ENCODE measurements at regions not wholly inside any gene's neighbourhood (a gene's known extent, or its start where the extent isn't known, plus 50 kb on each side); places are given as distances from the start of the nearest gene placed in this dataset.

- no peaks in the 10 kb centered on the region for H3K36me3 ChIP-seq
- intact Hi-C loops (cut with DNase I; ENCODE audit: low total_unique reads): no loop called here
- TF ChIP-seq POLR2A (IDR thresholded peaks at IDR 0.05) (no peak), EP300 (IDR thresholded peaks at IDR 0.05) (no peak), POLR2AphosphoS5 (IDR thresholded peaks at IDR 0.05) (no peak)
- TF ChIP-seq, protein P1, sequence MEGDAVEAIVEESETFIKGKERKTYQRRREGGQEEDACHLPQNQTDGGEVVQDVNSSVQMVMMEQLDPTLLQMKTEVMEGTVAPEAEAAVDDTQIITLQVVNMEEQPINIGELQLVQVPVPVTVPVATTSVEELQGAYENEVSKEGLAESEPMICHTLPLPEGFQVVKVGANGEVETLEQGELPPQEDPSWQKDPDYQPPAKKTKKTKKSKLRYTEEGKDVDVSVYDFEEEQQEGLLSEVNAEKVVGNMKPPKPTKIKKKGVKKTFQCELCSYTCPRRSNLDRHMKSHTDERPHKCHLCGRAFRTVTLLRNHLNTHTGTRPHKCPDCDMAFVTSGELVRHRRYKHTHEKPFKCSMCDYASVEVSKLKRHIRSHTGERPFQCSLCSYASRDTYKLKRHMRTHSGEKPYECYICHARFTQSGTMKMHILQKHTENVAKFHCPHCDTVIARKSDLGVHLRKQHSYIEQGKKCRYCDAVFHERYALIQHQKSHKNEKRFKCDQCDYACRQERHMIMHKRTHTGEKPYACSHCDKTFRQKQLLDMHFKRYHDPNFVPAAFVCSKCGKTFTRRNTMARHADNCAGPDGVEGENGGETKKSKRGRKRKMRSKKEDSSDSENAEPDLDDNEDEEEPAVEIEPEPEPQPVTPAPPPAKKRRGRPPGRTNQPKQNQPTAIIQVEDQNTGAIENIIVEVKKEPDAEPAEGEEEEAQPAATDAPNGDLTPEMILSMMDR (IDR thresholded peaks at IDR 0.05): no peak
Measured at GRCh38 chr6:24031496-24031895, 94.5 kb upstream of the NRSN1 start.

DNA sequence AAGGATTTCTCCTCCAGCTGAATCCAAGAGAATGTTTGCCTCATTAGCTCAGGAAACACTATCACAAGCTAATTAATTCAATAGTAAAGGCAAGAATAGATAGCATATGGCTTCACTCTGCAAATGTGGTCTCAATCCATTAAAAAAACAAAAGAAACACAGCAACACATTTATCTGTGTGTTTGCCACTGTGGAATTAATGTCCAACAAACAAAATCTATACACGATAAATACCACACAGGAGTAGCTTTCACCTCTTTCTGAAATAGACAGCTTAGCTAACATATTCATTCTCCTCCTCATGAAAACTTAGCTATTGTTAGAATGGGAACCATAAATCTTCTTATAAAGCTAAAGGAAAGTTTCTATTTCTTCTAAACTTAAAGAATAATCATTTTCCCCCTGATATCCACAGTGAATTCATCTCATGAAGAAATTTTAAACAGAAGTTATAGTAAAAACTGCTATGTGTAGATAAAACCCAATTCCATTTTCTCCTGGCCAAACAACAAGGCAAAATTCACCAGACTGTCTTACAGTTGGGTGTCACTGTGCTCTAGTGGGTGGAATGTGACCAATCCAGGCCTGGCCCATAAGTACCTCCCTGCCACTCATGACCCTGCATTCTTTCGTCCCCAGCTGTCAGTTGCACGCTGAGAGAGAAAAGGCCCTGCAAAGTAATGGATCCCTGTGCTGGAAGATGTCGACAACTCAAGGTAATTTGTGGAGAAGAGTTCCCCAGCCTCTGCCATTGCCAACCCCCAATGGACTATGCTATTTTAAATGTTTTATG is 92.9 kb upstream of the NRSN1 start:
- Histone ChIP-seq H3K27me3 (no peaks in the 10 kb centered on the region), H3K9me3 (peaks cover 0 to 21% (median 6%) of the 10 kb centered on the region in 4 donors), H3K27ac (no peak overlapping the region), H3K4me1 (no peaks in the 10 kb centered on the region), H3K36me3 (no peaks in the 10 kb centered on the region), H3K4me3 (no peak overlapping the region)
- DNase-seq: no peak
- WGBS, 5 donors: 51 to 65% (median 54%) methylated on average over 4 of the region's 4 CpGs
- no peak for TF ChIP-seq POLR2A (IDR thresholded peaks at IDR 0.05)
- TF ChIP-seq, protein P1 (IDR thresholded peaks at IDR 0.05): no peak
- no peak for TF ChIP-seq EP300 (IDR thresholded peaks at IDR 0.05)
- TF ChIP-seq POLR2AphosphoS5 (IDR thresholded peaks at IDR 0.05): no peak
- intact Hi-C loops (cut with DNase I; ENCODE audit: low total_unique reads): no loop called here

More at GRCh38 chr6:24031496-24031895, 94.5 kb upstream of the NRSN1 start:
- no peak overlapping the region for H3K27ac ChIP-seq
- H3K9me3 ChIP-seq: peaks cover 0 to 17% (median 6%) of the 10 kb centered on the region in 4 donors
- WGBS, 5 donors: 68 to 87% (median 83%) methylated on average over 2 of the region's 2 CpGs
- no peak overlapping the region for H3K4me3 ChIP-seq
- H3K27me3 ChIP-seq: no peaks in the 10 kb centered on the region
- no peaks in the 10 kb centered on the region for H3K4me1 ChIP-seq
- no peak for DNase-seq

DNA sequence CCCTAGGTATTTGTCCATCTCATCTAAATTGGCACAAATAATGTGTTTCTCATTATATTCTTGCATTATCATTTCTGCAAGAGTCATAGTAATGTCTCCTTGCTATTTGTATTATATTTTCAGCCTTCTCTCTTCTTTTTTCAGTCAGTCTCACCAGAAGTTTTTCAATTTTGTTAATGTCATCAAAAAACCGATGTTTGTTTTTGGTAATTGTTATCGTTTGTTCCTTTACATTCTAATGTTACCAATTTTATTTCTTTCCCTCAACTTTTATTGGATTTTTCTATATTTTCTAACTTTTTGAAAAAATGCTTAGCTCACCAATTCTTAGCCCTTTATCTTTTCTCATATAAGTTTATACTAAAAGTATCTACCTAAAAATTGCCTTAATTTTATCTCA is 82.2 kb upstream of the NRSN1 start:
- no peak for DNase-seq
- 87 to 94% (median 89%) methylated on average over 2 of the region's 2 CpGs for WGBS, 5 donors
- intact Hi-C loops (cut with DNase I; ENCODE audit: low total_unique reads): no loop called here
- H3K4me1 ChIP-seq: no peaks in the 10 kb centered on the region
- no peak overlapping the region for H3K4me3 ChIP-seq
- no peaks in the 10 kb centered on the region for H3K36me3 ChIP-seq
- no peaks in the 10 kb centered on the region for H3K27me3 ChIP-seq
- TF ChIP-seq POLR2AphosphoS5 (IDR thresholded peaks at IDR 0.05) (no peak), POLR2A (IDR thresholded peaks at IDR 0.05) (no peak), EP300 (IDR thresholded peaks at IDR 0.05) (no peak)
- TF ChIP-seq, protein P1 (IDR thresholded peaks at IDR 0.05): no peak
- no peak overlapping the region for H3K27ac ChIP-seq
- peaks cover 0 to 23% (median 13%) of the 10 kb centered on the region in 4 donors for H3K9me3 ChIP-seq

DNA sequence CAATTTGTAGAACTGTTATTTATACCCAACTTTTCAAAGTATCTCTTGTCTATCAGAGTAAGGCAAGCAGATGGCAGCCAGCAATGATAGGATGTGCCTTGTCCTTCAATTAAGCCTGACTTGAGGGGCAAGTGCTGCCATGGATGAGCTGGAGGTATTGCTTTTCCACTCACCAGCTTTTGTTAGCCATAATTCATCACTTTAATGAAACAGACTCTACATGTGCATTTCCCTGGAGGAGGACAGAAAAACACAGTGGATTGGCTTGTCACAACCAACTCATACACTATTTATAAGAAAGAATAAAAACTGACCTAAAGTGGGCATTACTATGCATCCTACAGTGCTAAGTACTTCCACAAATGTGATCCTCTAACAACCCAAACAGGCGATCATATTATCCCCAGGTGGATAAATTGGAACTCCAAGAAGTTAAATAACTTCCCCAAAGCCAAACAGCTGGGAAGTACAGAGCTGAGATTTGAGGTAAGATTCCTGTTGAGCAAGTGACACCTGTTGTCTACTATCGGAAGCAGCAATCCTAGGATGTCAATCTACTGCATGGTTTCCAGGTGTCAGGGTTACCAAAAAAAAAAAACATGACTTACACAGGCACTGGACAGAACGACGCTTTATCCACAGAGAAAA is 73.9 kb upstream of the NRSN1 start:
- no peak overlapping the region for H3K27ac ChIP-seq
- intact Hi-C loops (cut with DNase I; ENCODE audit: low total_unique reads): no loop called here
- WGBS, 5 donors: 64 to 71% (median 65%) methylated on average over 4 of the region's 4 CpGs
- TF ChIP-seq POLR2AphosphoS5 (IDR thresholded peaks at IDR 0.05) (no peak), POLR2A (IDR thresholded peaks at IDR 0.05) (no peak), EP300 (IDR thresholded peaks at IDR 0.05) (no peak)
- TF ChIP-seq, protein P1 (IDR thresholded peaks at IDR 0.05): no peak
- no peaks in the 10 kb centered on the region for H3K9me3 ChIP-seq
- H3K4me1 ChIP-seq: no peaks in the 10 kb centered on the region
- no peak overlapping the region for H3K4me3 ChIP-seq
- no peaks in the 10 kb centered on the region for H3K27me3 ChIP-seq
- no peaks in the 10 kb centered on the region for H3K36me3 ChIP-seq
- DNase-seq: no peak

Data from stomach (tissue), 8 donors.